Skin epidermis (tissue), 12 donors: ENCODE measurements at regions not wholly inside any gene's neighbourhood (a gene's known extent, or its start where the extent isn't known, plus 50 kb on each side); places are given as distances from the start of the nearest gene placed in this dataset.

Source experiments
- H3K27ac ChIP-seq, 21 experiments: fragments of 200-600 bp; sonication (generic) in 11 of 21; one replicate each; pipeline ENCODE4 v1.5.0; 2020; ENCODE audit warnings: mild to moderate bottlenecking in 3 of 21, inconsistent platforms in 2 of 21, moderate library complexity in 2 of 21
- H3K4me3 ChIP-seq, 7 experiments: fragments of 200-600 bp; sonication (generic) in 2 of 7; one replicate each; pipeline ENCODE4 v1.5.0; 2020; ENCODE audit warnings: inconsistent platforms in 2 of 7, mild to moderate bottlenecking in 2 of 7, moderate library complexity in 1 of 7

DNA sequence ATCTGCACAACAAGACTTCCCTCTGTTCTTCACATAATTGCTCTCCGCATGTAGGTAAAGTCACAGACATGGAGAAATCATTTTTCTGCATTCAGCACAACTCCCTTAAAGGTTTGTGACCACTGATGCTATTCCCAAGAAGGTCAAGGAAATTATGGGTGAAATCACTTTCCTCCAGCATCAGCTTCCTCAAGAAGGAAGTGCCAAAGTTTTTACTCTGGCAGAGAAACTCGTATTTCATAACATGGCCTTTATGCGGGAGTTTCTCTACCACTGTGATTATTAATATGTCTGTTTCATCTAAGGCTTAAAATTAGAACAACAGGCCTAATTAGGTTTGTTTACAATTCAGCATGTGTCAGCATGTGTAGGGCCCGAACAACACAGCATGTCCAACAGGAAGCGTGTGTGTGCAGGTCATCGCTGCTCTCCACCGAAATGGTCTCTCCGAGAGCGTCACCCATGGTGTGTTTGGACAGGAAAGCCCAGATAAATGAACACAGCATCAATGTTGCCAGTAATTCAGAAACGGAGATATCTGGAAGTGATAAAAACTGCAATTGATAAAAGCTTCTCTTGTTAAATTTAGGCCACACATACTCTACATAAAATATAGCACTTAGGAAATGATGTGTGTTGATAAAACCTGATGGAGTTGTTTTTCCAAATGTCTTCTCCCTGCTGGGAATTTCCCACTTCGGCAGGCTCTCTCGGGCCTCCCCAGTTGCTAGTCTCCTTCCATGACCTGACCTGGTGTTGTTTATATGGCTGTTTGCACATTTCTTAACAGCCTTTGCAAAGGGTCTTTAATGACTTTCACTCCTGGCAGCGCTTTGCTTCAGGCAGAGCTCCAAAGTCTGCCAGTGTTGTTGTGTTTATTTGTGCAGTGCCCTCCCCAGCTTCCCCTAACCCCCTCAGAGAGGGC, 265.1 kb upstream of the CEP162 start:
- no peak overlapping the region for H3K4me3 ChIP-seq

GRCh38 chr6:84489598-84489997, 262.2 kb upstream of the CEP162 start:
- no peak overlapping the region for H3K27ac ChIP-seq
- no peak overlapping the region for H3K4me3 ChIP-seq

More for the DNA sequence above, 265.1 kb upstream of the CEP162 start:
- H3K27ac ChIP-seq: peak overlapping the region in 1 of 21 experiments; percentile 50

DNA sequence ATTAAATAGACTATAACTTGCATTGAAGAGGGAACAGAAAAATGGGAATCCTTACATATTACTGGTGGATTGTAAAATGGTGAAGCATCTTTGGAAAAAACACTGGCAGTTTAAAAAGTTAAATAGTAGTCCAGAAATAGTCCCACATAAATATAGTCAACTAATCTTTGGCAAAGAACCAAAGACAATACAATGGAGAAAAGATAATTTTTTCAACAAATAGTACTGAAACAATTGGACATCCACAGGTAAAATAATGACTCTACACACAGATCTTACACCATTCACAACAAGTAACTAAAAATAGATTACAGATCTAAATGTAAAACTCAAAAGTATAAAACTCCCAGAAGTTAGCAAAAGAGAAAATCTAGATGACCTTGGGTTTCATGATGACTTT, 259.1 kb upstream of the CEP162 start:
- H3K27ac ChIP-seq: no peak overlapping the region
- H3K4me3 ChIP-seq: no peak overlapping the region

- H3K27ac ChIP-seq: no peak overlapping the region
- H3K4me3 ChIP-seq: no peak overlapping the region
Measured at GRCh38 chr6:84469144-84469543, 241.7 kb upstream of the CEP162 start.

DNA sequence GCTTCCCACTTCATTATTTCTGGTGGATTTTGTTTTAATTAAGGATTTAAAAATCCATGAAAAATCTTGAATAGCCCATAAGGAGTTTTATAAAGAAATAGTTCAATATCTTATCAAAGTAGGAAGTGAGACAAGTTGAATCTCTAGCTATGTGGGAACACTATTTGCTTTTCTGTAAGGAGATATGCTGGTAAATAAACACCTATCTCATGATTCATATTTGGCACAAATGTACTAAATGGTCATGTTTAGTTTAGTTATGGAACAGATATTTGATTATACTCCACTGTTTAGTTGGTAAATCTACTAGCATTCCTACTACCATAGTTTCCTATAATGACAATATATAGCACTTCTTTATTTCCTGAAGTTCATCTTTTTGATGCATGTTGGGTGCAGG, 239.9 kb upstream of the CEP162 start:
- Histone ChIP-seq H3K27ac (no peak overlapping the region), H3K4me3 (no peak overlapping the region)

GRCh38 chr6:84466511-84466910, 239.1 kb upstream of the CEP162 start:
- H3K27ac ChIP-seq: no peak overlapping the region
- H3K4me3 ChIP-seq: no peak overlapping the region

DNA sequence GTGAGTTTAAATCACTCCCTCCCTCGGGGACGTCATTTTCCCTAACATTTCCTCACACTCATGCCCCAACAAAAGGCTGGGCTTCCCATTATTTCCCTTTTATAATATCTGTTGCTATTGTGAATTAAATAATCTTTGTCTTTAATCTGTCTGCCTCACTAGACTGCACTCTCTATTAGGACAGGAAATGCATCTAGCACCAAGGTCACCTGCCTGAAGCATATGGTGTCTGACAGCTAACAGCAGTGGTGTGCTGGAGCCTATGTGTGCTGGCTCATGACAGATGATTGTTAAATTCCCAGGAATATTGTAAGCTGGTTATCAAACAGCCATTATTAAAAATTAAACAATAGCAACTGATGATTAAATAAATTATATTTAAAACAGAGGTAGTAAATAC, 237.0 kb upstream of the CEP162 start:
- Histone ChIP-seq H3K27ac (no peak overlapping the region), H3K4me3 (no peak overlapping the region)

- no peak overlapping the region for H3K4me3 ChIP-seq
- H3K27ac ChIP-seq: no peak overlapping the region
Measured at GRCh38 chr6:84462698-84463097, 235.3 kb upstream of the CEP162 start.

DNA sequence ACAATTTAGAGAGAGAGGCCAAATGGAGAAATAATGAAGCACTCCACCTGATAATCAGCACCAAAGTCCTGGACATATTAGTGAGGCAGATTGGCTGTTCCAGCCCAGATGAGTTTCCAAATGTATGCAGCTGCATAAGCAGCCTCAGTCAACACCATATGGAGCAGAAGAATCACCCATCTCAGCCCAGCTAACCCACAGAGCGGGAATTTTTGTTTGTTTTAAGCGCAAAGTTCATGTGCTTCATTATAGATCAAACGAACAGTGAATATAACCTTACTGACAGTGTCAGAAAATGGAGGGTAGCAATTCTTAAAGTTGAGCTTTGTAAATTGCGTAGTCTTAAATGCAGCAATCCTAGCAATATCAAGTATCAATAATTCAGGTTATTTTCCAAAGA, 234.0 kb upstream of the CEP162 start:
- Histone ChIP-seq H3K27ac (no peak overlapping the region), H3K4me3 (no peak overlapping the region)

DNA sequence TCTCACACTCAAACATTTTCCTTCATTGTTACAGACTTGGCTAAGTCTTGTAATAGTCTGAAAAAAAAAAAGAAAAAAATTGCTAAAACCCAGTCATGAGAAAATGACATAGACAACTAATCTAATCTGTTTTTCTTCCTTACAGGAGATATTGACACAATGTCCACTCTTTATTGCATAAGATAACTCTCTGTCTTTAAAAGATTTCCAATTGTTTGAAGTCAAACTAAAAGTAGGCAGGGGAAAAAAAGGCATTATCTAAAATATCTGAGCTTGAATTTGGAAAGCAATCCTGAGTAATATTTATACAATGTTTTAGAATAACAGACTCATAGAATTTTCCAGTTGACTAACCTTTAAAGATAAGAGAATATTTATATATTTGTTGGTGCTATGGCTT, 233.0 kb upstream of the CEP162 start:
- H3K27ac ChIP-seq: no peak overlapping the region
- no peak overlapping the region for H3K4me3 ChIP-seq

DNA sequence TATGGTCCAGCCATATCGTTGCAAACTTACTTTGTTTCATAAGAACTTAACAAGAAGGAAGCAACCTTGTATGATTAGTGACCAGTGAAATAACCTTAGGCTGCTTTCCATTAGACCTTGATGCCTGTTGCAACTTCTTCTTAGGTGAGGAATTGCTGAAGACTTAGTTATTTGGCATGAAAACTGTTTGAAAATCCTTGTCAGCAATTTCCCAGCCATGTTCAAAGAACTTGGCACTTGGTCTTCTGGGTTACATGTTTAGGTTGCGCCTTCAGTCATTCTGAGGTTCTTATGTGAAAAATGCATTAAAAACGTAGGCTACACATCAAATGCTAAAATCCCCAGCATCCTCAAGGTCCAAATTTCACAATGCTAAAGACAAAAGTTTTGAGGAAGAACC, 232.0 kb upstream of the CEP162 start:
- Histone ChIP-seq H3K4me3 (no peak overlapping the region), H3K27ac (no peak overlapping the region)

GRCh38 chr6:84458271-84458670, 230.8 kb upstream of the CEP162 start:
- H3K27ac ChIP-seq: no peak overlapping the region
- H3K4me3 ChIP-seq: no peak overlapping the region

- Histone ChIP-seq H3K4me3 (no peak overlapping the region), H3K27ac (no peak overlapping the region)
Measured at GRCh38 chr6:84457276-84457675, 229.8 kb upstream of the CEP162 start.

GRCh38 chr6:84456803-84457202, 229.4 kb upstream of the CEP162 start:
- Histone ChIP-seq H3K4me3 (no peak overlapping the region), H3K27ac (no peak overlapping the region)

- Histone ChIP-seq H3K4me3 (no peak overlapping the region), H3K27ac (no peak overlapping the region)
Measured at GRCh38 chr6:84455511-84456029, 228.1 kb upstream of the CEP162 start.

DNA sequence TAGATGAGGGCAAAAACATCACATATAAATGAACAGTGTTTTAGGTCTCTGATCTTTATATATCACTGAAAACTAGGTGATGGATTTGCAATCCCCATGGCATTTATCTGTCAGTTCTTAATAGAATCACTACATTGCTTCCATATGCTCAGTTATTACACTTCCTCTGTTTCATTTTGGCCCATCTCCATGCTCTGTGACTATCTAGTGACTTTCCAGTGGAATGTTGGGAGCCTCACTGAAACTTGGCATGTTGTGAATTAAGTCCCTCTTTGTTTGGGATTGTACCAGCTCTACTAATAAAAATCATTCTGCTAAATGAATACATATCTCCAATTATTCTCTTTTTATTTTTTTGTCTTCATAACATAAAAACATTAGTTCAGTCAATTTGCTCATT, 226.1 kb upstream of the CEP162 start:
- no peak overlapping the region for H3K27ac ChIP-seq
- no peak overlapping the region for H3K4me3 ChIP-seq

DNA sequence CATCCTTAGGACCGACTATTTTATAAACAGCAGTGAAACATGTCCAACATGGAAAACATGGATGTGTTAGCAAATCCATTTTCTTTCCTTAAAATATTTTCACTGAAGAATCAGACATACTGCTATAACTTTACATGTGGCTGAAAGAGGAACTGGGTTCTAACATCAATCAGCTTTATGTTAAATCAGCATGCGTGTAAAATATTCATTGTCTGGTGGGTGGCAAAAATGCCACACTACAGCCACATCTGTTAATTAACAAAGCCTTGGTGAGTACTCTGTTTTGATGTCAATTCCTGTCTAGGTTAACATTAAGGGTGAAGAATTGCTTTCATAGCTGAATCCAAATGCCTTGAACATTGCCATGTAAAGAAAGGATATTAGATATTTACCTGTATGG, 222.6 kb upstream of the CEP162 start:
- no peak overlapping the region for H3K4me3 ChIP-seq
- H3K27ac ChIP-seq: no peak overlapping the region

- H3K27ac ChIP-seq: no peak overlapping the region
- no peak overlapping the region for H3K4me3 ChIP-seq
Measured at GRCh38 chr6:84449220-84449619, 221.8 kb upstream of the CEP162 start.

DNA sequence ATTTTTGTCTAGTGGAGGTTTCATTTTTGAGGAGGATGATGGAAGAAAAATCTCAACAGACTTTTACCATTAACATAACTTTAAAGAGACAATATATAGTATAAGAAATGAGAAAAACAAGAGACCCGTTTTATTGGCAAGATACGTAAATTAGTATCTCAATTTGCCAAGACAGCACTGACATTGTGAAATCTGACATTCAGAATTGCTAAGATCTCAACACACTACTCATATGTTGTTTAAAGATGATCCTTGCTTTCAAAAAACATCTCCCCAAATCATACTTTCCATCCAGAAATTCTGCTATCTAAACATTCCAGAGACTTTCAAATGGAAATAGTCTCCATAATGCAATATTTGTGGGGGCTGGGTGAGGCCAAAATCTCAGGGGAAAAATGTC, 220.9 kb upstream of the CEP162 start:
- no peak overlapping the region for H3K27ac ChIP-seq
- H3K4me3 ChIP-seq: no peak overlapping the region

GRCh38 chr6:84447651-84448050, 220.2 kb upstream of the CEP162 start:
- Histone ChIP-seq H3K4me3 (no peak overlapping the region), H3K27ac (no peak overlapping the region)

DNA sequence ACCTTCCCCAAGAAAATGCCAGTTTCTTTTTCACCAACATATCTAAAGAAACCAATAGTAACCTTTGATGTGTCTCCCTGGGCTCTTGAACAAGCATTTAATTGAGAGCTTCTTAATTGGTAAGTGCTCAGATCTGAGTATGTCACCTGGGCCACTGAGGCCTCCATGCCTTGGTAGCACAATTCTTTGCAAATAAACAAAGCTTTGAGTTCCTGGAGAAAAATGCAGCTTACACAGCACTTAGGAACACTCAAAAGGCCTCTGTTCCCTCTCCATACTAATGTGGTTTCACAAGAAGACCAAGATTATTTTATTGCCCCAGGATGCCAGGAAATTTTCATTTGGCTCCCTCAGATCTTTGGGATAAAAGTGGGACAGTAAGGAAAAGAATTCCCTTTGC, 217.6 kb upstream of the CEP162 start:
- H3K4me3 ChIP-seq: no peak overlapping the region
- H3K27ac ChIP-seq: no peak overlapping the region

DNA sequence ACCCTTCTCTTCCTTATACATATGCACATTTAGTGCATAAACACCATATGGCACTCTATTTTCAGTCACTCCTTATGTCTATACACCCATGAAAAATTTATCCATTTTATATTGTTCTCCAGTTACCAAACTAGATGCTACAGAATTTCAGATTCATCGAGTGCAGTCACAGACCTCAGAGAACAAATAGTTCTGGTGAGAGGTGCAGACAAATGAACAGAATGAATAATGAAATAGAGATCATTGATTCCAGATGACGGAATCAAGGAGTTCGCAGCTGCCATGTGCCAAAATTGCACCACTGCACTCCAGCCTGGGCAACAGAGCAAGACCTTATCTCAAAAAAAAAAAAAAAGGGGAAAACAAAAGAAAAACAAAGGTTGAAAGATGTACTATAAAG, 214.8 kb upstream of the CEP162 start:
- no peak overlapping the region for H3K27ac ChIP-seq
- no peak overlapping the region for H3K4me3 ChIP-seq
